Coronary artery (tissue), 2 donors: ENCODE measurements at regions not wholly inside any gene's neighbourhood (a gene's known extent, or its start where the extent isn't known, plus 50 kb on each side); places are given as distances from the start of the nearest gene placed in this dataset.

ENCODE experiments used
- DNase-seq: peaks from one replicate; pipeline ENCODE4 v3.0.0-alpha.2; 2017; ENCODE audit warnings: low spot score
- H3K27ac ChIP-seq, 2 donors: fragments of 200-600 bp; sonication (generic); one replicate each; pipeline ENCODE4 v1.5.1; 2016 to 2019
- H3K4me3 ChIP-seq: fragments of 200-600 bp; sonication (generic); 2 replicates; pipeline ENCODE4 v1.5.1; 2016; ENCODE audit warnings: mild to moderate bottlenecking, moderate library complexity
- CTCF ChIP-seq: fragments of 200-600 bp; sonication (generic); IDR thresholded peaks from one replicate; pipeline ENCODE4 v1.5.1; 2019; ENCODE audit warnings: antibody characterized with exemption

DNA sequence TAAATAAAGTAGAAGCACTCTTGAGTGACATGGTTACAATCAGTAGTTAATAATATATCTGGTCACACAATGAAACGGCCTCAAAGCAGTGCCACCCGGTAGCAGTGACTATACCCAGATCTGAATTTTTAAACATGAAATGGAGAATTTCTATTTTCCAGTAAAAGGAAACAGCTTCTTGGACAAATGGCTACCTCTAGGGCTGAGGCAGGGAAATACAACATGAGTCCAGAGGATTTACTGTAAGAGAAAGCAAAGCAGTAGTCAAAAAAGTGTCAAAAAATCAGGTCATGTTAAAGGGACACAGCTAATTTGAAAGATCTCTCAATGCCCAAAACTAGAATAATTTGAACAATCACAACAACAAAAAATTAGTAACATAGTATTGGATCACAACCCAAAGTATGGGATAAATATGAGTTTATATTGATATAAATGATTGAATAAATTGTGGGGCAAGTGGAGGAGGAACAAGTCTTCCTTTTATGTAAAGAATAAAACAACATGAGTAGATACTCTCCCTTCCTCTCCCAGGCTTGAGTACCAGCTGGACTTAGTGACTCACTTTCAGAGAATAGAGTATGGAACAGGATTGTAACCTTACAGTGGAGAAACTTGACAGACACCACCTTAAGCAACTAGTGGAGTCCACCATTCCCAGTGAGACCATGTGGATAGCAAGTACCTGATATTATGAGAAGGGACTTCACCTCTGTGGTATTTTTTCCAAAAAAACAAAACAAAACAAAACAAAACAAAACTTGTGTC is 180.8 kb downstream of the MBD2 start:
- no peak overlapping the region for H3K27ac ChIP-seq
- TF ChIP-seq CTCF = no peak
- DNase-seq = no peak
- H3K4me3 ChIP-seq = no peak overlapping the region

DNA sequence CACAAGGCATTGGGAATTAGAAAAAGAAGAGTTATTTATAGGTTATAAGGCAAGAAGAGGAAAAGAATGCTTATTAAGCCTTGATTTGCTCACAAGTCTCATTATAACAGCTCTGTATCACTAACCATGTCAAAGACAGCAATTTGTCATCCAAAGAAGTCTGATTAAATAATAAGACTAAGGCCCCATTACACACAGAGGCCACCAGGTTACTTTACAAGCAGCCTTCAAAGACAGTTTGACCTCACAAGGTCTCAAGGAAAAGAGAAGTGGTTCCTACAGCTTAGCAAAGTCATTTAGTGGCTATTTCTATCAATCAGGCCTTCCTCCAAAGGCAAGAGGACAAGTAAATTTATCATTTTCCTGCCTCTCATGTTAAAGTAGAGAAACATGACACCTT is 188.5 kb downstream of the MBD2 start:
- Histone ChIP-seq H3K27ac (no peak overlapping the region), H3K4me3 (no peak overlapping the region)
- TF ChIP-seq CTCF = no peak
- DNase-seq = no peak

DNA sequence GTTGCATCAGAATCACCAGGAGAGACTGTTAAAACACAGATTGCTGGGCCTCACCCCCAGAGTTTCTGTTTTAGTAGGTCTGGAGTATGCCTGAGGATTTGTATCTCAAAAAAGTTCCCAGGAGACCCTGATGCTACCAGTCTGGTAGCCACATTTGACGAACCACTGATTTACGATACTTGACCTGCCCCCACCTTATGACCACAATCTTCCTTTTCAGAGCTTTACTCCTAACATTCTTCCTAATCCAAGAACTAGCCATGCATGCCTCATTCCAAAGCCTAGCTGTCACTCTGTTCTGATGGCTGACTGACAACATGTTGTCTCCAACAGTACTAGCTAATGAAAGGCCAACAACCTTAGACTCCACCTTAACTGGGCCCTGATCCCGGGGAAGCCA is 191.4 kb downstream of the MBD2 start:
- no peak overlapping the region for H3K27ac ChIP-seq
- no peak for DNase-seq
- no peak overlapping the region for H3K4me3 ChIP-seq
- TF ChIP-seq CTCF = no peak

GRCh38 chr18:54032412-54032811 is 192.1 kb downstream of the MBD2 start:
- no peak for DNase-seq
- H3K4me3 ChIP-seq = no peak overlapping the region
- no peak overlapping the region for H3K27ac ChIP-seq
- no peak for TF ChIP-seq CTCF

DNA sequence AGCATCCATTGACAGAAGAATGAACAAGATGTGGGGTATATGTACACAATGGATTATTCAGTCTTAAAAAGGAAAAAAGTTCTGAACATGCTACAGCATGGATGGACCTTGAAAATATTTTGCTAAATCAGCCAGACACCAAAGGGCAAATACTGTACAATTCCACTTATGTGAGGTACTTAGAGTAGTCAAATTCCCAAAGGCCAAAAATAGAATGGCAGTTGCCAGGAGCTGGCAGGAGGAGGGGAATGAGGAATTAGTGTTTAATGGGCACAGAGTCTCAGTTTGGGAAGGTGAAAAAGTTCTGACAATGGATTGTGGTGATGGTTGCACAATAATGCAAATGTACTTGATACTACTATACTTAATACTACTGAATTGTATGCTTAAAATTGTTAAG is 193.2 kb downstream of the MBD2 start:
- Histone ChIP-seq H3K4me3 (no peak overlapping the region), H3K27ac (no peak overlapping the region)
- DNase-seq = no peak
- no peak for TF ChIP-seq CTCF

- Histone ChIP-seq H3K27ac (no peak overlapping the region), H3K4me3 (no peak overlapping the region)
- no peak for TF ChIP-seq CTCF
- DNase-seq = no peak
Measured at GRCh38 chr18:54030434-54030833, 194.0 kb downstream of the MBD2 start.

GRCh38 chr18:54023471-54023870 is 201.0 kb downstream of the MBD2 start:
- no peak for DNase-seq
- no peak for TF ChIP-seq CTCF
- Histone ChIP-seq H3K4me3 (no peak overlapping the region), H3K27ac (no peak overlapping the region)
